ENCODE measurements at regions not wholly inside any gene's neighbourhood (a gene's known extent, or its start where the extent isn't known, plus 50 kb on each side); places are given as distances from the start of the nearest gene placed in this dataset.

DNA sequence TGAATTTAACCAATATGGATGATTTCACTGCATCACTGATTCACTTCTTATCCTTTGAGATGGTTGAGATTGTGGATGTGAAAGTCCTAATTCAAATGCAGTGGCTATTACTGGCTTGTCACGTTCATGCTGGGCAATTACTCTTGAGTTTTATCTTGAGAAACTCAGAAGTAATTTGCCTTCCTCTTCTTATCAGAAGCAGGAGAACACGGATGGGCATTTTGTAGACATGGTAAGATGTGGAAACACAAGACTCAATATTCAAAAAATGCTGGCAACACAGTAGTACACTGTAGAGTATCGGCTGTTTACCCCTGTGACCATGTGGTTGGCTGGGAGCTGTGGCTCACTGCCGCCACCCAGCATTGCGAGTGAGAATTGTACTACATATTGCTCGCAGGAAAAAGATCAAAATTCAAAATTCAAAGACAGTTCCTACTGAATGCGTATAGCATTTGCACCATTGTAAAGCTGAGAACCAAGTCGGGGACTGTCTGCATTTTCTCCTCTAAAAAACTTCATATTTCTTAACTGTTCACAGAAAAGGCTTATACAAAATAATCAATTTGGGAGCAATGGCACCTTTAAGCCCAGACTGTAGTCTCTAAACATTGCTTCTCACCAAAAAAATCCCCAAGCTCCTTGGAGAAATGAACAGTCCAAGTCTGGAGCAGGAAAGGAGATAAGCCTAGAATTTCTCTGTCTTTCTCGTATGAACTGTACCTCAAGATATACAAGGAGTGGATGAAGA lies 61.9 kb upstream of the ELOVL5 start (continued):
- no peak for TF ChIP-seq CEBPB (IDR thresholded peaks at IDR 0.05; ENCODE audit: low read depth, low read length)

DNA sequence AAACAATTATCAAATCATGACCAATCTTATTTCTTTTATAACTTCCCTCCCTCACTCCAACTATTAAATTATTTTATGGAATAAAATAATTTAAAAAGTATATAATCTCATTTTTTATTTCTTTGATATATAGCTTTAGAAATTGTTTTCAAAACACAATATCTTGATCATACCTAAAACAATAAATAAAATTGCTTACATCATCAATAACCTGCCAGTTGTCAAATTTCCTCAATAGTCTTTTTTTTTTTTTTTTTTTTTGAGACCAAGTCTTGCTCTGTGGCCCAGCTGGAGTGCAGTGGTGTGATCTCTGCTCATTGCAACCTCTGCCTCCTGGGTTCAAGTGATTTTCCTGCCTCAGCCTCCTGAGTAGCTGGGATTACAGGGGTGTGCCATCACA lies 60.1 kb upstream of the ELOVL5 start:
- dilution Hi-C loops (cut with HindIII; ENCODE audit: low sequenced_read_pairs, unreplicated experiment) (no loop called here), in situ Hi-C loops (cut with MboI; ENCODE audit: low sequenced_read_pairs) (no loop called here), intact Hi-C loops (cut with micrococcal nuclease) (loop anchor here (5.0 kb wide), 1 partner anchor 37 kb away; no protein-coding TSS in a partner anchor)
- Histone ChIP-seq H2AK9ac (replicated peaks; ENCODE audit: low read depth, low read length, poor library complexity) (no peak overlapping the region), H3K56ac (ENCODE audit: extremely low read depth, insufficient read depth, low read length) (no peak overlapping the region), H3K79me1 (ENCODE audit: low read depth in 1 of 2, low read length in 2 of 2) (no peaks in the 10 kb centered on the region), H2BK20ac (ENCODE audit: low read depth, low read length) (no peak overlapping the region), H3K4me3 (ENCODE audit: insufficient read depth, low read depth, low read length) (no peak overlapping the region), H3K4me1 (ENCODE audit: control insufficient read depth, insufficient read depth, low read length) (no peaks in the 10 kb centered on the region), H2BK120ac (ENCODE audit: low read depth, low read length) (no peak overlapping the region), H4K91ac (ENCODE audit: insufficient read depth, low read depth, low read length) (no peak overlapping the region), H4K20me1 (ENCODE audit: insufficient read depth, low read length) (no peaks in the 10 kb centered on the region), H3K18ac (ENCODE audit: low read depth, low read length) (no peak overlapping the region), H3K23ac (ENCODE audit: low read depth, low read length) (no peak overlapping the region), H2AFZ (replicated peaks; ENCODE audit: low read length, poor library complexity) (no peak overlapping the region), H4K5ac (ENCODE audit: low read depth, low read length) (no peak overlapping the region), H3K27me3 (ENCODE audit: control insufficient read depth, insufficient read depth, low read length) (peaks cover 27% of the 10 kb centered on the region), H4K8ac (ENCODE audit: low read depth in 2 of 2, low read length in 2 of 2) (no peak overlapping the region), H3K9me1 (ENCODE audit: insufficient read depth, low read length) (no peaks in the 10 kb centered on the region), H2BK15ac (ENCODE audit: low read depth, low read length) (no peak overlapping the region), H3K9ac (ENCODE audit: low read depth, low read length) (no peak overlapping the region), H3K27ac (ENCODE audit: insufficient read depth, low read length) (no peak overlapping the region), H2AK5ac (ENCODE audit: low read depth, low read length) (no peak overlapping the region), H3K4ac (ENCODE audit: low read depth, low read length) (no peak overlapping the region), H3K36me3 (ENCODE audit: control insufficient read depth, insufficient read depth, low read length) (no peaks in the 10 kb centered on the region), H2BK5ac (ENCODE audit: low read depth, low read length, poor library complexity, severe bottlenecking) (no peak overlapping the region), H3K4me2 (ENCODE audit: low read depth, low read length) (no peak overlapping the region), H3K9me3 (ENCODE audit: control insufficient read depth, insufficient read depth, low read length) (no peaks in the 10 kb centered on the region), H3K14ac (replicated peaks; ENCODE audit: low read depth, low read length) (no peak overlapping the region)
- ATAC-seq (ENCODE audit: low read depth) (no peak), DNase-seq (no peak)
- ChIA-PET POLR2A (ENCODE audit: unreplicated experiment) (no interaction called here), CTCF (no interaction called here)
- no peak for TF ChIP-seq RFX5 (IDR thresholded peaks at IDR 0.05; ENCODE audit: low read depth, low read length)
- TF ChIP-seq, protein P1, sequence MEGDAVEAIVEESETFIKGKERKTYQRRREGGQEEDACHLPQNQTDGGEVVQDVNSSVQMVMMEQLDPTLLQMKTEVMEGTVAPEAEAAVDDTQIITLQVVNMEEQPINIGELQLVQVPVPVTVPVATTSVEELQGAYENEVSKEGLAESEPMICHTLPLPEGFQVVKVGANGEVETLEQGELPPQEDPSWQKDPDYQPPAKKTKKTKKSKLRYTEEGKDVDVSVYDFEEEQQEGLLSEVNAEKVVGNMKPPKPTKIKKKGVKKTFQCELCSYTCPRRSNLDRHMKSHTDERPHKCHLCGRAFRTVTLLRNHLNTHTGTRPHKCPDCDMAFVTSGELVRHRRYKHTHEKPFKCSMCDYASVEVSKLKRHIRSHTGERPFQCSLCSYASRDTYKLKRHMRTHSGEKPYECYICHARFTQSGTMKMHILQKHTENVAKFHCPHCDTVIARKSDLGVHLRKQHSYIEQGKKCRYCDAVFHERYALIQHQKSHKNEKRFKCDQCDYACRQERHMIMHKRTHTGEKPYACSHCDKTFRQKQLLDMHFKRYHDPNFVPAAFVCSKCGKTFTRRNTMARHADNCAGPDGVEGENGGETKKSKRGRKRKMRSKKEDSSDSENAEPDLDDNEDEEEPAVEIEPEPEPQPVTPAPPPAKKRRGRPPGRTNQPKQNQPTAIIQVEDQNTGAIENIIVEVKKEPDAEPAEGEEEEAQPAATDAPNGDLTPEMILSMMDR (conservative IDR thresholded peaks at IDR 0.05; ENCODE audit: low read depth, low read length), result no peak
- TF ChIP-seq RCOR1 (IDR thresholded peaks at IDR 0.05; ENCODE audit: insufficient replicate concordance, low read length), result no peak
- TF ChIP-seq MAFK (IDR thresholded peaks at IDR 0.05; ENCODE audit: low read depth, low read length), result peak; percentile 87
- no TSS peak for BruUV-seq (replicated peaks)
